ENCODE measurements at regions not wholly inside any gene's neighbourhood (a gene's known extent, or its start where the extent isn't known, plus 50 kb on each side); places are given as distances from the start of the nearest gene placed in this dataset.

- TF ChIP-seq CTCF (IDR thresholded peaks at IDR 0.05), result no peak
- no peak for TF ChIP-seq ZNF423 (CRISPR knock-in tag; IDR thresholded peaks at IDR 0.05)
- no peak for TF ChIP-seq JUN (CRISPR knock-in tag; IDR thresholded peaks at IDR 0.05)
- TF ChIP-seq ELF4 (CRISPR knock-in tag; IDR thresholded peaks at IDR 0.05; ENCODE audit: low read depth), result no peak
- no peak for TF ChIP-seq USF1 (CRISPR knock-in tag; IDR thresholded peaks at IDR 0.05)
- TF ChIP-seq, protein P1, sequence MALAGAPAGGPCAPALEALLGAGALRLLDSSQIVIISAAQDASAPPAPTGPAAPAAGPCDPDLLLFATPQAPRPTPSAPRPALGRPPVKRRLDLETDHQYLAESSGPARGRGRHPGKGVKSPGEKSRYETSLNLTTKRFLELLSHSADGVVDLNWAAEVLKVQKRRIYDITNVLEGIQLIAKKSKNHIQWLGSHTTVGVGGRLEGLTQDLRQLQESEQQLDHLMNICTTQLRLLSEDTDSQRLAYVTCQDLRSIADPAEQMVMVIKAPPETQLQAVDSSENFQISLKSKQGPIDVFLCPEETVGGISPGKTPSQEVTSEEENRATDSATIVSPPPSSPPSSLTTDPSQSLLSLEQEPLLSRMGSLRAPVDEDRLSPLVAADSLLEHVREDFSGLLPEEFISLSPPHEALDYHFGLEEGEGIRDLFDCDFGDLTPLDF (CRISPR knock-in tag; IDR thresholded peaks at IDR 0.05), result no peak
- TF ChIP-seq TCF7 (CRISPR knock-in tag; IDR thresholded peaks at IDR 0.05; ENCODE audit: low read depth), result no peak
- TF ChIP-seq, protein P2, sequence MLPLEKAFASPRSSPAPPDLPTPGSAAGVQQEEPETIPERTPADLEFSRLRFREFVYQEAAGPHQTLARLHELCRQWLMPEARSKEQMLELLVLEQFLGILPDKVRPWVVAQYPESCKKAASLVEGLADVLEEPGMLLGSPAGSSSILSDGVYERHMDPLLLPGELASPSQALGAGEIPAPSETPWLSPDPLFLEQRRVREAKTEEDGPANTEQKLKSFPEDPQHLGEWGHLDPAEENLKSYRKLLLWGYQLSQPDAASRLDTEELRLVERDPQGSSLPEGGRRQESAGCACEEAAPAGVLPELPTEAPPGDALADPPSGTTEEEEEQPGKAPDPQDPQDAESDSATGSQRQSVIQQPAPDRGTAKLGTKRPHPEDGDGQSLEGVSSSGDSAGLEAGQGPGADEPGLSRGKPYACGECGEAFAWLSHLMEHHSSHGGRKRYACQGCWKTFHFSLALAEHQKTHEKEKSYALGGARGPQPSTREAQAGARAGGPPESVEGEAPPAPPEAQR (CRISPR knock-in tag; IDR thresholded peaks at IDR 0.05), result no peak
- no peak for TF ChIP-seq ESRRA (CRISPR knock-in tag; IDR thresholded peaks at IDR 0.05; ENCODE audit: borderline replicate concordance)
- TF ChIP-seq, protein P3, sequence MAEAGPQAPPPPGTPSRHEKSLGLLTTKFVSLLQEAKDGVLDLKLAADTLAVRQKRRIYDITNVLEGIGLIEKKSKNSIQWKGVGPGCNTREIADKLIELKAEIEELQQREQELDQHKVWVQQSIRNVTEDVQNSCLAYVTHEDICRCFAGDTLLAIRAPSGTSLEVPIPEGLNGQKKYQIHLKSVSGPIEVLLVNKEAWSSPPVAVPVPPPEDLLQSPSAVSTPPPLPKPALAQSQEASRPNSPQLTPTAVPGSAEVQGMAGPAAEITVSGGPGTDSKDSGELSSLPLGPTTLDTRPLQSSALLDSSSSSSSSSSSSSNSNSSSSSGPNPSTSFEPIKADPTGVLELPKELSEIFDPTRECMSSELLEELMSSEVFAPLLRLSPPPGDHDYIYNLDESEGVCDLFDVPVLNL (CRISPR knock-in tag; IDR thresholded peaks at IDR 0.05; ENCODE audit: borderline replicate concordance, low read depth), result no peak
- no peak for TF ChIP-seq KAT7 (CRISPR knock-in tag; IDR thresholded peaks at IDR 0.05; ENCODE audit: borderline replicate concordance)
- no peak for TF ChIP-seq ZNF396 (CRISPR knock-in tag; IDR thresholded peaks at IDR 0.05; ENCODE audit: borderline replicate concordance)
Observed at GRCh38 chr5:97854871-97855762, 672.1 kb upstream of the RIOK2 start.

Data from WTC11 (cell line).